ENCODE measurements at regions not wholly inside any gene's neighbourhood (a gene's known extent, or its start where the extent isn't known, plus 50 kb on each side); places are given as distances from the start of the nearest gene placed in this dataset.
"Not testable (repeated sequence)": the region's sequence is repeated elsewhere in the genome, so short reads cannot be mapped to it uniquely, and the experiment has no call there.

- H3K27ac ChIP-seq (ENCODE audit: insufficient read depth, low read length, poor library complexity, severe bottlenecking); H3K4me1 Mint-ChIP-seq; H3K36me3 ChIP-seq (ENCODE audit: control insufficient read depth, insufficient read depth, low read length); H3K27ac Mint-ChIP-seq; ATAC-seq (ENCODE audit: low read depth in 2 of 2); H3K27me3 ChIP-seq (ENCODE audit: control insufficient read depth, insufficient read depth, low read length); H3K36me3 Mint-ChIP-seq; H3K4me3 Mint-ChIP-seq; H3K4me1 ChIP-seq (ENCODE audit: control insufficient read depth, insufficient read depth, low read length, poor library complexity, severe bottlenecking); DNase-seq; H3K9me3 Mint-ChIP-seq; H3K9me3 ChIP-seq (ENCODE audit: control insufficient read depth in 2 of 2, low read length in 2 of 2); H3K4me3 ChIP-seq (ENCODE audit: low read depth, low read length); H3K27me3 Mint-ChIP-seq: not testable (repeated sequence)
These were observed 619.8 kb upstream of the IGFBP7 start for GRCh38 chr4:57729775-57730570.

DNA sequence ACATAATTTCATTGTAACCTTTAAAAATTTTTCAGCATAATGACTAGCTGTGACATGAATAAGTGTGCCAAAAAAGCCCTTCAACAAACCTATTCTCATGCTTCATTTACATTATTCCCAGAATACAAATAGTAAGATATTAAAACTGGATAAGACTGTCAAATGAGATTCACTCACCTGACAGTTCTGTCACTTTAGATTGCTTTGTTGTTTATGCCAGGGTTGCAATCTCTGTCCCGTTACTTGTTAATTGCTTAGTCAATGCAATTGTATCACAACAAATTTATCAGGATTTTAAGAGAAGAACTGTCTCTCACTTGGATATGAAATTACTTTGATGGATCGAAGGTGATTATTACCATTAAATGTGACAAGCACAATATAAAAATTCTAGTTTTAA, 616.0 kb upstream of the IGFBP7 start:
- H3K27ac Mint-ChIP-seq, result no peak overlapping the region
- Histone ChIP-seq H3K9me3 (ENCODE audit: control insufficient read depth in 2 of 2, low read length in 2 of 2) (no peaks in the 10 kb centered on the region), H3K4me3 (ENCODE audit: low read depth, low read length) (no peak overlapping the region), H3K27me3 (ENCODE audit: control insufficient read depth, insufficient read depth, low read length) (no peaks in the 10 kb centered on the region), H3K36me3 (ENCODE audit: control insufficient read depth, insufficient read depth, low read length) (no peaks in the 10 kb centered on the region), H3K27ac (ENCODE audit: insufficient read depth, low read length, poor library complexity, severe bottlenecking) (no peak overlapping the region), H3K4me1 (ENCODE audit: control insufficient read depth, insufficient read depth, low read length, poor library complexity, severe bottlenecking) (no peaks in the 10 kb centered on the region)
- no peaks in the 10 kb centered on the region for H3K4me1 Mint-ChIP-seq
- H3K4me3 Mint-ChIP-seq, result no peak overlapping the region
- DNase-seq (no peak), ATAC-seq (ENCODE audit: low read depth in 2 of 2) (no peak)
- no peaks in the 10 kb centered on the region for H3K36me3 Mint-ChIP-seq
- peaks cover 0 to 8% (median 4%) of the 10 kb centered on the region in 7 donors for H3K9me3 Mint-ChIP-seq
- H3K27me3 Mint-ChIP-seq, result no peaks in the 10 kb centered on the region

GRCh38 chr4:57719456-57719855, 609.3 kb upstream of the IGFBP7 start:
- Histone ChIP-seq H3K4me3 (ENCODE audit: low read depth, low read length) (no peak overlapping the region), H3K27ac (ENCODE audit: insufficient read depth, low read length, poor library complexity, severe bottlenecking) (no peak overlapping the region), H3K27me3 (ENCODE audit: control insufficient read depth, insufficient read depth, low read length) (no peaks in the 10 kb centered on the region), H3K9me3 (ENCODE audit: control insufficient read depth in 2 of 2, low read length in 2 of 2) (no peaks in the 10 kb centered on the region), H3K4me1 (ENCODE audit: control insufficient read depth, insufficient read depth, low read length, poor library complexity, severe bottlenecking) (no peaks in the 10 kb centered on the region), H3K36me3 (ENCODE audit: control insufficient read depth, insufficient read depth, low read length) (no peaks in the 10 kb centered on the region)
- ATAC-seq (ENCODE audit: low read depth in 2 of 2), result no peak
- Mint-ChIP-seq H3K9me3 (peaks cover 2 to 12% (median 5%) of the 10 kb centered on the region in 7 donors), H3K27ac (no peak overlapping the region), H3K4me1 (no peaks in the 10 kb centered on the region), H3K4me3 (no peak overlapping the region), H3K27me3 (no peaks in the 10 kb centered on the region), H3K36me3 (no peaks in the 10 kb centered on the region)
- no peak for DNase-seq

- H3K36me3 ChIP-seq (ENCODE audit: control insufficient read depth, insufficient read depth, low read length); H3K27me3 Mint-ChIP-seq; H3K27ac Mint-ChIP-seq; H3K4me1 ChIP-seq (ENCODE audit: control insufficient read depth, insufficient read depth, low read length, poor library complexity, severe bottlenecking); H3K4me1 Mint-ChIP-seq; H3K4me3 ChIP-seq (ENCODE audit: low read depth, low read length); H3K27me3 ChIP-seq (ENCODE audit: control insufficient read depth, insufficient read depth, low read length); ATAC-seq (ENCODE audit: low read depth in 2 of 2); DNase-seq; H3K27ac ChIP-seq (ENCODE audit: insufficient read depth, low read length, poor library complexity, severe bottlenecking); H3K36me3 Mint-ChIP-seq; H3K4me3 Mint-ChIP-seq; H3K9me3 ChIP-seq (ENCODE audit: control insufficient read depth in 2 of 2, low read length in 2 of 2): not testable (repeated sequence)
- H3K9me3 Mint-ChIP-seq, result peaks cover 0 to 15% (median 5%) of the 10 kb centered on the region in 7 donors
These were observed 604.1 kb upstream of the IGFBP7 start for GRCh38 chr4:57714313-57714712.

DNA sequence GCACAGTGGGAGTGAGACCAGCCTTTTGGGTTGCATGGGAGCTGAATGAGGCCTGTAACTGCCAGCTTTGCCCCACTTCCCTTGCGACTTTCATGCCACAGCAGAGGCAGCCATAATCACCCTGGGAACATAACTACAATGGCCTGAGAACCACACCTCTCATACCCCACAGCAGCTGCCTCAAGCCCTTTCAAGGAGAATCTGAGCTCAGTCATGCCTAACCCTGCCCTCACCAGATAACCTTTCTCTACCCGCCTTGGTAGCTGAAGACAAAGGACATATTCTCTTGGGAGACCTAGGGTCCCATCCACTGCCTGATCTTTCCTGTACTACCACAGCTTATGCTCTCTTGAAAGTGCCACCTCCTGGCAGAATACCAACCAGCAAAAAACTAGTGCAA, 599.9 kb upstream of the IGFBP7 start:
- Mint-ChIP-seq H3K9me3 (peaks cover 2 to 19% (median 5%) of the 10 kb centered on the region in 7 donors), H3K4me1 (peaks cover 0 to 4% (median 0%) of the 10 kb centered on the region in 4 donors), H3K27me3 (no peaks in the 10 kb centered on the region), H3K36me3 (no peaks in the 10 kb centered on the region), H3K27ac (no peak overlapping the region), H3K4me3 (no peak overlapping the region)
- Histone ChIP-seq H3K4me3 (ENCODE audit: low read depth, low read length) (no peak overlapping the region), H3K4me1 (ENCODE audit: control insufficient read depth, insufficient read depth, low read length, poor library complexity, severe bottlenecking) (no peaks in the 10 kb centered on the region), H3K9me3 (ENCODE audit: control insufficient read depth in 2 of 2, low read length in 2 of 2) (no peaks in the 10 kb centered on the region), H3K36me3 (ENCODE audit: control insufficient read depth, insufficient read depth, low read length) (no peaks in the 10 kb centered on the region), H3K27me3 (ENCODE audit: control insufficient read depth, insufficient read depth, low read length) (no peaks in the 10 kb centered on the region), H3K27ac (ENCODE audit: insufficient read depth, low read length, poor library complexity, severe bottlenecking) (no peak overlapping the region)
- DNase-seq (no peak), ATAC-seq (ENCODE audit: low read depth in 2 of 2) (no peak)

GRCh38 chr4:57691370-57691769, 581.2 kb upstream of the IGFBP7 start:
- no peaks in the 10 kb centered on the region for H3K9me3 ChIP-seq (ENCODE audit: control insufficient read depth in 2 of 2, low read length in 2 of 2)
- H3K27me3 Mint-ChIP-seq, result no peaks in the 10 kb centered on the region
- no peak overlapping the region for H3K4me3 Mint-ChIP-seq
- H3K9me3 Mint-ChIP-seq, result peaks cover 0 to 9% (median 4%) of the 10 kb centered on the region in 7 donors
- no peak for DNase-seq
- H3K4me3 ChIP-seq (ENCODE audit: low read depth, low read length), result no peak overlapping the region
- H3K27me3 ChIP-seq (ENCODE audit: control insufficient read depth, insufficient read depth, low read length), result no peaks in the 10 kb centered on the region
- H3K27ac Mint-ChIP-seq, result no peak overlapping the region
- ATAC-seq (ENCODE audit: low read depth in 2 of 2), result no peak
- H3K27ac ChIP-seq (ENCODE audit: insufficient read depth, low read length, poor library complexity, severe bottlenecking), result no peak overlapping the region
- H3K36me3 Mint-ChIP-seq, result no peaks in the 10 kb centered on the region
- H3K4me1 Mint-ChIP-seq, result no peaks in the 10 kb centered on the region
- H3K4me1 ChIP-seq (ENCODE audit: control insufficient read depth, insufficient read depth, low read length, poor library complexity, severe bottlenecking), result no peaks in the 10 kb centered on the region
- H3K36me3 ChIP-seq (ENCODE audit: control insufficient read depth, insufficient read depth, low read length), result no peaks in the 10 kb centered on the region

DNA sequence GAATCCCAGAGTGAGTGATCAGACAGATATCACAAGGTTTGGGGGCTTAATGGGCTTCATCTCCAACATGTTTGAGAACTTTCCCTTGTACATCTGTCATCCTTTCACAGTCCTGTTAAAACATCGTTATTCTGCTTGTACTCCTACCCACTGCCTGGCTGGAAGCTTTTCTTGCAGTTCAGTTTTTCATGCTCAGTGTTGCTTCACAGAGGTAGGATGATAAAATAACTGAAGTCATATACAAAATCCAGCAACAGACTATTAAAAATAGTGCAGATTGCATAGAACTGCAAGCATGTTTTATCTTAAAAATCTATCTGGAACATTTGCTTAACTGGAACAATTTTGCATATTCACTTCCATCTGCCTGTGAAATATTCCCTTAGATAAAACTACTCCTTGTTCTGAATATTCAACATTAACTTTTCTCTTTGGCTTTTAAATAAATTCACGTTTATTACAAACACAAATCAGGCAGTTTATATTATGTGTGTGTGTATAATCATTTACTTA, 579.6 kb upstream of the IGFBP7 start:
- Mint-ChIP-seq H3K4me1 (no peaks in the 10 kb centered on the region), H3K27me3 (no peaks in the 10 kb centered on the region), H3K9me3 (peaks cover 0 to 9% (median 4%) of the 10 kb centered on the region in 7 donors), H3K27ac (no peak overlapping the region), H3K36me3 (no peaks in the 10 kb centered on the region), H3K4me3 (no peak overlapping the region)
- H3K27me3 ChIP-seq (ENCODE audit: control insufficient read depth, insufficient read depth, low read length), result no peaks in the 10 kb centered on the region
- no peak for DNase-seq
- no peak overlapping the region for H3K4me3 ChIP-seq (ENCODE audit: low read depth, low read length)
- ATAC-seq (ENCODE audit: low read depth in 2 of 2), result no peak
- no peaks in the 10 kb centered on the region for H3K4me1 ChIP-seq (ENCODE audit: control insufficient read depth, insufficient read depth, low read length, poor library complexity, severe bottlenecking)
- no peaks in the 10 kb centered on the region for H3K9me3 ChIP-seq (ENCODE audit: control insufficient read depth in 2 of 2, low read length in 2 of 2)
- H3K27ac ChIP-seq (ENCODE audit: insufficient read depth, low read length, poor library complexity, severe bottlenecking), result no peak overlapping the region
- H3K36me3 ChIP-seq (ENCODE audit: control insufficient read depth, insufficient read depth, low read length), result no peaks in the 10 kb centered on the region

GRCh38 chr4:57682275-57682674, 572.1 kb upstream of the IGFBP7 start:
- no peaks in the 10 kb centered on the region for H3K9me3 ChIP-seq (ENCODE audit: control insufficient read depth in 2 of 2, low read length in 2 of 2)
- Mint-ChIP-seq H3K9me3 (peaks cover 0 to 5% (median 1%) of the 10 kb centered on the region in 7 donors), H3K4me3 (no peak overlapping the region), H3K36me3 (no peaks in the 10 kb centered on the region), H3K27ac (no peak overlapping the region), H3K27me3 (no peaks in the 10 kb centered on the region), H3K4me1 (no peaks in the 10 kb centered on the region)
- no peak overlapping the region for H3K27ac ChIP-seq (ENCODE audit: insufficient read depth, low read length, poor library complexity, severe bottlenecking)
- no peak for DNase-seq
- no peak for ATAC-seq (ENCODE audit: low read depth in 2 of 2)
- no peaks in the 10 kb centered on the region for H3K4me1 ChIP-seq (ENCODE audit: control insufficient read depth, insufficient read depth, low read length, poor library complexity, severe bottlenecking)
- H3K36me3 ChIP-seq (ENCODE audit: control insufficient read depth, insufficient read depth, low read length), result no peaks in the 10 kb centered on the region
- no peak overlapping the region for H3K4me3 ChIP-seq (ENCODE audit: low read depth, low read length)
- no peaks in the 10 kb centered on the region for H3K27me3 ChIP-seq (ENCODE audit: control insufficient read depth, insufficient read depth, low read length)

Data from CD4-positive, CD25-positive, alpha-beta regulatory T cell (primary cell).